ENCODE measurements at regions not wholly inside any gene's neighbourhood (a gene's known extent, or its start where the extent isn't known, plus 50 kb on each side); places are given as distances from the start of the nearest gene placed in this dataset.

GRCh38 chr19:29467824-29468401, 57.9 kb upstream of the VSTM2B start:
- TF ChIP-seq YY1 (IDR thresholded peaks at IDR 0.05; ENCODE audit: extremely low read depth, insufficient replicate concordance, low read depth, low read length) (no peak), POLR2AphosphoS5 (IDR thresholded peaks at IDR 0.05; ENCODE audit: low read depth, low read length) (no peak), CTCF (IDR thresholded peaks at IDR 0.05 in 2 of 3, conservative IDR thresholded peaks at IDR 0.05 in 1 of 3; ENCODE audit: borderline replicate concordance in 1 of 3, insufficient read depth in 1 of 3, low read depth in 2 of 3, low read length in 2 of 3) (peak; percentile 29 to 63 (median 56); a peak in 5 of 6 replicates), SRF (IDR thresholded peaks at IDR 0.05; ENCODE audit: low read depth) (no peak), CEBPB (IDR thresholded peaks at IDR 0.05; ENCODE audit: low read depth) (no peak), EZH2phosphoT487 (IDR thresholded peaks at IDR 0.05; ENCODE audit: borderline replicate concordance) (no peak), POLR2A (IDR thresholded peaks at IDR 0.05; ENCODE audit: borderline replicate concordance, extremely low read depth, insufficient read depth, insufficient read length) (no peak), RAD21 (IDR thresholded peaks at IDR 0.05; ENCODE audit: low read depth) (peak; percentile 48), REST (IDR thresholded peaks at IDR 0.05; ENCODE audit: low read depth) (no peak), SIN3A (IDR thresholded peaks at IDR 0.05; ENCODE audit: low read depth) (no peak), EZH2 (IDR thresholded peaks at IDR 0.05) (no peak), ATF3 (IDR thresholded peaks at IDR 0.05) (no peak), ELF1 (IDR thresholded peaks at IDR 0.05; ENCODE audit: borderline replicate concordance, low read depth) (no peak)
